ENCODE measurements at regions not wholly inside any gene's neighbourhood (a gene's known extent, or its start where the extent isn't known, plus 50 kb on each side); places are given as distances from the start of the nearest gene placed in this dataset.

GRCh38 chr10:35979116-35979515 is 337.0 kb upstream of the FZD8 start:
- TF ChIP-seq CEBPB (IDR thresholded peaks at IDR 0.05): no peak
- no peak for TF ChIP-seq USF1 (IDR thresholded peaks at IDR 0.05)
- TF ChIP-seq CREB1 (IDR thresholded peaks at IDR 0.05; ENCODE audit: low read depth): no peak
- no peak for TF ChIP-seq TCF12 (IDR thresholded peaks at IDR 0.05; ENCODE audit: low read depth)
- no peak for TF ChIP-seq NFIC (IDR thresholded peaks at IDR 0.05)
- no peak for TF ChIP-seq RAD21 (IDR thresholded peaks at IDR 0.05; ENCODE audit: low read depth)
- TF ChIP-seq TEAD4 (IDR thresholded peaks at IDR 0.05): no peak
- TF ChIP-seq, protein P1, sequence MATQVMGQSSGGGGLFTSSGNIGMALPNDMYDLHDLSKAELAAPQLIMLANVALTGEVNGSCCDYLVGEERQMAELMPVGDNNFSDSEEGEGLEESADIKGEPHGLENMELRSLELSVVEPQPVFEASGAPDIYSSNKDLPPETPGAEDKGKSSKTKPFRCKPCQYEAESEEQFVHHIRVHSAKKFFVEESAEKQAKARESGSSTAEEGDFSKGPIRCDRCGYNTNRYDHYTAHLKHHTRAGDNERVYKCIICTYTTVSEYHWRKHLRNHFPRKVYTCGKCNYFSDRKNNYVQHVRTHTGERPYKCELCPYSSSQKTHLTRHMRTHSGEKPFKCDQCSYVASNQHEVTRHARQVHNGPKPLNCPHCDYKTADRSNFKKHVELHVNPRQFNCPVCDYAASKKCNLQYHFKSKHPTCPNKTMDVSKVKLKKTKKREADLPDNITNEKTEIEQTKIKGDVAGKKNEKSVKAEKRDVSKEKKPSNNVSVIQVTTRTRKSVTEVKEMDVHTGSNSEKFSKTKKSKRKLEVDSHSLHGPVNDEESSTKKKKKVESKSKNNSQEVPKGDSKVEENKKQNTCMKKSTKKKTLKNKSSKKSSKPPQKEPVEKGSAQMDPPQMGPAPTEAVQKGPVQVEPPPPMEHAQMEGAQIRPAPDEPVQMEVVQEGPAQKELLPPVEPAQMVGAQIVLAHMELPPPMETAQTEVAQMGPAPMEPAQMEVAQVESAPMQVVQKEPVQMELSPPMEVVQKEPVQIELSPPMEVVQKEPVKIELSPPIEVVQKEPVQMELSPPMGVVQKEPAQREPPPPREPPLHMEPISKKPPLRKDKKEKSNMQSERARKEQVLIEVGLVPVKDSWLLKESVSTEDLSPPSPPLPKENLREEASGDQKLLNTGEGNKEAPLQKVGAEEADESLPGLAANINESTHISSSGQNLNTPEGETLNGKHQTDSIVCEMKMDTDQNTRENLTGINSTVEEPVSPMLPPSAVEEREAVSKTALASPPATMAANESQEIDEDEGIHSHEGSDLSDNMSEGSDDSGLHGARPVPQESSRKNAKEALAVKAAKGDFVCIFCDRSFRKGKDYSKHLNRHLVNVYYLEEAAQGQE (IDR thresholded peaks at IDR 0.05; ENCODE audit: low read depth): no peak
- no peak for TF ChIP-seq EGR1 (IDR thresholded peaks at IDR 0.05)
- TF ChIP-seq FOXM1 (IDR thresholded peaks at IDR 0.05; ENCODE audit: borderline replicate concordance, low read depth): no peak
